ENCODE measurements at regions not wholly inside any gene's neighbourhood (a gene's known extent, or its start where the extent isn't known, plus 50 kb on each side); places are given as distances from the start of the nearest gene placed in this dataset.

DNA sequence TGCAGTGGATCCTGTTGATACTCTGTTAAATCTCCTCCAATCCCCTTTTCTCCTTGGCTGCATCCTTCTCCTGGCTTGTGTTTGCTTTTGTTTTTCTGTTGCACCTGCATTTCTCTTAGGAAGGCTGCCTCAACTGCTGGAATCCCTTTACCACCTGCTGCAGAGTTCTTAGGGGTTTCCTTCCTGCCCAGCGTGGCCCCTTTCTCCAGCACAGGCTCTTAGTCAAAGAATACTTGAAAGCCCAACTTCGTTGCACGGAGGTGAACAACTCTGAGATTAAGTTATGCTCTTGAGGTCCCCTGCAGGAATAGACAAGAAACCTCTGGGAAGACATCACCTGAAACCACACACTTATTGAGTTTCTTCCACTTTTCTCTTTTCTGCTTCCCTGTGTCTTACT, 121.6 kb upstream of the GRM7 start:
- no peak for DNase-seq (ENCODE audit: low spot score, unreplicated experiment)
- Mint-ChIP-seq H3K27me3 (no peaks in the 10 kb centered on the region), H3K27ac (no peak overlapping the region), H3K4me1 (ENCODE audit: low read depth) (no peaks in the 10 kb centered on the region), H3K9me3 (ENCODE audit: low read depth) (no peaks in the 10 kb centered on the region), H3K4me3 (ENCODE audit: low read depth) (no peak overlapping the region), H3K36me3 (ENCODE audit: insufficient read depth) (no peaks in the 10 kb centered on the region)
- TF ChIP-seq CTCF (IDR thresholded peaks at IDR 0.05; ENCODE audit: unreplicated experiment) = no peak

DNA sequence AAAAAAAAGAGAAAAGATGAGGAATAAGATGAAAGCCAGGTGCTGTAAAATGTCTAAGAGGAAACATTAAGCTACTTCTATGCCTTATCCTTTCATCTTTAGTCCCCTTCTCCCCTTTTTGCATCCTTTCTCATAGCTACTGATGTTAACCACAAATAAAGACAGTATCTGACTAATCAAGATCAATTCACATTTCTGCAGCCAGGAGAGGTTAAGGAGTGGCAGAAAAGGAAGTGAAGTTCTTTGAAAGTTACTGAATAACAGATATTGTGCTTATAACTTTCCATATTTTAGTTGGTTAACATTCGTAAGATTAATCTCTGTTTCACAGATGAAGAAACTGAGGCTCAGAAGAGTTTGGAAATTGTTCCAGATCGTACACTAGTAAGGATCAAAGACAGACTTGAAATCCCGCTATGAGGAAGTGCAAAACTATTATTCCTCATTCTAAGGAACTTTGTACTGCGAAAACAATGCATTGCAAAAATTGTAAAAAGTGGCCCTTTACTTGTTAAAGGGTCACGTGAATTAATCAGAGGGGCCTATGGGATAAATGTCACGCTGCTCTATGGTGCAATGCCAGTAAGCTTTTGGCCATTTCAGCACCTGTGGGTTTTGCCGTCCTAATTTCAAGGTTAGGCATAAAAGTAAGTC, 117.7 kb upstream of the GRM7 start:
- no peak for TF ChIP-seq CTCF (IDR thresholded peaks at IDR 0.05; ENCODE audit: unreplicated experiment)
- H3K27ac Mint-ChIP-seq = no peak overlapping the region

DNA sequence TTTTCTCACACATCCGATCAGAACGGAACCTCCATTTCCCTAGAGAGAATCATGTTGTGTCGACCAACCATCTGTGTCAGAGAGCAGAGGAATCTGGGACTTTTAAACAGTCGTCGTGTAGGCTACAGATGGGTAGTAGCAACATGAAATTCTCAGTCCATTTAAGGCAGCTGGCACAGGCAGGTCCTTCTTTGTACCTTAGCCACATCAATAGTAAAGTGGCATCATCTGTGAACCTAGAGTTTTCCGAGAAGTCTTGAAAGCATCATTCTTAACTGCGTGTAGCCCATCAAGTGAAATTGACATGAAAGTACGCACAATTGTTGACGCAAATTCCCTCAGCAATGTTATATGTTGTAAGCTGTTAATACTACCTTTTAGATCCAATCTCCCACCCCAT, 114.5 kb upstream of the GRM7 start:
- no peak for DNase-seq (ENCODE audit: low spot score, unreplicated experiment)
- TF ChIP-seq CTCF (IDR thresholded peaks at IDR 0.05; ENCODE audit: unreplicated experiment) = no peak
- Mint-ChIP-seq H3K4me1 (ENCODE audit: low read depth) (no peaks in the 10 kb centered on the region), H3K9me3 (ENCODE audit: low read depth) (no peaks in the 10 kb centered on the region), H3K4me3 (ENCODE audit: low read depth) (no peak overlapping the region), H3K36me3 (ENCODE audit: insufficient read depth) (no peaks in the 10 kb centered on the region), H3K27ac (no peak overlapping the region), H3K27me3 (no peaks in the 10 kb centered on the region)

More for the DNA sequence above, 117.7 kb upstream of the GRM7 start:
- Mint-ChIP-seq H3K4me3 (ENCODE audit: low read depth) (no peak overlapping the region), H3K27me3 (no peaks in the 10 kb centered on the region), H3K9me3 (ENCODE audit: low read depth) (no peaks in the 10 kb centered on the region), H3K4me1 (ENCODE audit: low read depth) (no peaks in the 10 kb centered on the region), H3K36me3 (ENCODE audit: insufficient read depth) (no peaks in the 10 kb centered on the region)
- DNase-seq (ENCODE audit: low spot score, unreplicated experiment) = no peak

DNA sequence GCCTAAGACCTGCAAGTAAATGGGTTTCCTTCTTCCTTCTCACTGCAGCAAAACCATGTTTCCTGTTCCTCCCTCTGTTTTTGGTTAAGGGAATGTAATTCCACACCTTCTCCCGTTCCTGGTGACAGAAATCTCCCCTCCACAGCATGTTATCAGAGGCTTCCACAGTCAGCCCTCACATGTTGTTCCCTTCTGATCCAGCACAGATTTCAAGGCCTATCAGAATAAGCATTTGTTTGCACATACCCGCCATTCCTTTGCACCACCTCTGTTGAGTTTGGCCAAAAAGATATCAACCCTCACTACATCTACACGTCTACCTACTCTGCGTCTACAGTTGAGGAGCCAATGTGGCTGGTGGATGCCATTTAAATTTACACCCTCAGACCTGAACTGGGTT, 113.9 kb upstream of the GRM7 start:
- Mint-ChIP-seq H3K27ac (no peak overlapping the region), H3K4me1 (ENCODE audit: low read depth) (no peaks in the 10 kb centered on the region), H3K36me3 (ENCODE audit: insufficient read depth) (no peaks in the 10 kb centered on the region), H3K27me3 (no peaks in the 10 kb centered on the region), H3K4me3 (ENCODE audit: low read depth) (no peak overlapping the region), H3K9me3 (ENCODE audit: low read depth) (no peaks in the 10 kb centered on the region)
- no peak for TF ChIP-seq CTCF (IDR thresholded peaks at IDR 0.05; ENCODE audit: unreplicated experiment)
- DNase-seq (ENCODE audit: low spot score, unreplicated experiment) = no peak

- Mint-ChIP-seq H3K36me3 (ENCODE audit: insufficient read depth) (no peaks in the 10 kb centered on the region), H3K27me3 (no peaks in the 10 kb centered on the region), H3K4me1 (ENCODE audit: low read depth) (no peaks in the 10 kb centered on the region), H3K9me3 (ENCODE audit: low read depth) (peaks cover 10% of the 10 kb centered on the region), H3K4me3 (ENCODE audit: low read depth) (no peak overlapping the region), H3K27ac (no peak overlapping the region)
- no peak for TF ChIP-seq CTCF (IDR thresholded peaks at IDR 0.05; ENCODE audit: unreplicated experiment)
- DNase-seq (ENCODE audit: low spot score, unreplicated experiment) = no peak
Measured at GRCh38 chr3:6750782-6751181, 110.1 kb upstream of the GRM7 start.
